Dermis microvascular lymphatic vessel endothelial cell (primary cell): ENCODE measurements at regions not wholly inside any gene's neighbourhood (a gene's known extent, or its start where the extent isn't known, plus 50 kb on each side); places are given as distances from the start of the nearest gene placed in this dataset.
A peak's percentile ranks its signal among the peaks of the same experiment; 100 is the strongest.

Source experiments
- DNase-seq, 2 donors: peaks; one replicate each; pipeline versions ENCODE4 v3.0.0 to v3.0.0-alpha.2; 2010; ENCODE audit warnings: low read depth in 2 of 2

DNA sequence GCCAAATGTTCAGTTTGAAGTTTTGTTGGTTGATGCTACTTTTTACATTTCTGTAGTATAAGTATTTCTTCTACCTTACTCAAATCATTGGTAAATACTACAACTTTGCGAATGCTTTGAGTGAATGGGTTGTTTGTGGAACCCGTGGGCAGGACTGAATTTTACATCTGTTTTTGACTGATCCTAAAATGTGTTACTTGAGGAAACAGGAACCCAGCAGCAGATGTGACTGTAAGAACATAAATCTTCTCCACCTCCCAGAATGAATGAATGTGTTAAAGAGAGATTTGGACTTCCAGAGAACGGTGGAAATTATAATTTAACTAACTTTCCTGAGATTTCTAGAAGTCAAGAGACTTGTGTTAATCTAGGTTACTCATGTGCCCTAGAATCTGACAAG is 728.5 kb upstream of the MARCKS start:
- DNase-seq = no peak

- no peak for DNase-seq
Observed at GRCh38 chr6:113129991-113130390, 727.2 kb upstream of the MARCKS start.

GRCh38 chr6:113137426-113137825 is 719.7 kb upstream of the MARCKS start:
- peak; percentile 57 to 97 for DNase-seq

- DNase-seq = no peak
Observed at GRCh38 chr6:113140721-113141120, 716.4 kb upstream of the MARCKS start.

DNA sequence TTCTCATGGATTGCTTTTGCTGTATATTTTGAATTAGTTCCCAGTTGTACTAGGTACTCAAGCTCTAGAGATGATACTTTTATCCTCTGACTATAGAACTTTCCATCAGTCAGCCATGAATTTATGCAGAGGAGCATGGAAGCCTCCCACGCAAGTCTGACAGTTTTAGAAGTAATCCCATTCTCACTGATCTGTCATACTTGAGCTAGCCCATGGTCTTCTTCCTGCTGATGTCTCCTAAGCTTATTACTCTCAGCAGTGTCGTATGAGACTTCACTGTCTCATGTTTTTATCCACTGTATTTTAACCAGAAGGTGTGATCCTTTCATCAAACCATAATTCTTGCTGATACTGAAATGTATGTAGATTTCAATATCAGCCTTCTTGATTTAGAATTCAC is 715.2 kb upstream of the MARCKS start:
- DNase-seq = no peak

GRCh38 chr6:113142671-113143174 is 714.4 kb upstream of the MARCKS start:
- DNase-seq = no peak

DNA sequence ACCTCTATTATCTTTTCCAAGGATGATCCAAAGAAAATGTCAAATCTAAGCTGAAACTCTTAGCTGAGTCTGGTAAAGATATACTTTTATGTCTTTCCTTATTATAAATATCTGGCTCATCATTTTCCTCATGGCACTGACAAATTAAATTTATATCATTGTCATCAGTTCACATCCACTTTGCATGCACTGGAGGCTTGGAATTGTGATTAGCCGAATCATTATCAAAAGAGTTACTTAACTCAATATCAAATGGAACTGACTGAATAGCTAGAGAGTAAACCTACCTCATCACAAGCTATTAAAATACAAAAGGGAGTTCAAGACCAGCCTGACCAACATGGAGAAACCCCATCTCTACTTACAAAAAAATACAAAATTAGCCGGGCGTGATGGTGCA is 713.9 kb upstream of the MARCKS start:
- DNase-seq = no peak

GRCh38 chr6:113144117-113144516 is 713.0 kb upstream of the MARCKS start:
- DNase-seq = no peak

GRCh38 chr6:113146878-113147277 is 710.3 kb upstream of the MARCKS start:
- DNase-seq = peak in 1 of 2 donors; percentile 42

GRCh38 chr6:113147544-113147943 is 709.6 kb upstream of the MARCKS start:
- DNase-seq = no peak

DNA sequence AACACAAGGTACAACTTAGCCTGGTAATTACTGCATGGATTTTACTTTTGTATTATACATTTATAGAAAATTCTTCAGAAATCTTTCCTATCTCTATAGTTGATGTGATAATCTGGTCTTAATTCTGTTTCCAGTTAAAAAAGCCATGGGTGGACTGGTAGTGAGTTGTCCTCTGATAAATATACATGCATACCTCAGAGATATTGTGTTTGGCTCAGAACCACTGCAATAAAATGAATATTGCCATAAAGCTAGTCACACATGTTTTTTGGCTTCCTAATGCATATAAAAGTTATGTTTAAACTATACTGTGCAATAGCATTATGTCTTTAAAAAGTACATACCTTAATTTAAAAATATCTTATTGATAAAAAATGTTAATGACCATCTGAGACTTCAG is 708.6 kb upstream of the MARCKS start:
- DNase-seq = no peak

DNA sequence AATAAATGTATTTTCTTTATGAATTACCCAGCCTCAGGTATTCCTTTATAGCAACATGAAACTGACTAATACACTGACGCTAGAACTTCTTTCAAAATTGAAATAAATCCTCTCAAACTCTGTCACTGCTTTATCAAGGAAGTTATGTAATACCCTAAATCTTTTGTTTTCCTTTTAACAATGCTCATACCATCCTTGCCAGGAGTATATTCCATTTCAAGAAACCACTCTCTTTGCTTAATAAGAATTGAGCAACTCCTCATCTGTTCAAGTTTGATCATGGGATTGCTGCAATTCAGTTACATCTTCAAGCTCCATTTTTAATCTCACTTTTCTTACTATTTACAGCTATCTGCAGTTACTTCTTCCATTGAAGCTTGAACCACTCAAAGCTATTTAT is 707.6 kb upstream of the MARCKS start:
- no peak for DNase-seq

DNA sequence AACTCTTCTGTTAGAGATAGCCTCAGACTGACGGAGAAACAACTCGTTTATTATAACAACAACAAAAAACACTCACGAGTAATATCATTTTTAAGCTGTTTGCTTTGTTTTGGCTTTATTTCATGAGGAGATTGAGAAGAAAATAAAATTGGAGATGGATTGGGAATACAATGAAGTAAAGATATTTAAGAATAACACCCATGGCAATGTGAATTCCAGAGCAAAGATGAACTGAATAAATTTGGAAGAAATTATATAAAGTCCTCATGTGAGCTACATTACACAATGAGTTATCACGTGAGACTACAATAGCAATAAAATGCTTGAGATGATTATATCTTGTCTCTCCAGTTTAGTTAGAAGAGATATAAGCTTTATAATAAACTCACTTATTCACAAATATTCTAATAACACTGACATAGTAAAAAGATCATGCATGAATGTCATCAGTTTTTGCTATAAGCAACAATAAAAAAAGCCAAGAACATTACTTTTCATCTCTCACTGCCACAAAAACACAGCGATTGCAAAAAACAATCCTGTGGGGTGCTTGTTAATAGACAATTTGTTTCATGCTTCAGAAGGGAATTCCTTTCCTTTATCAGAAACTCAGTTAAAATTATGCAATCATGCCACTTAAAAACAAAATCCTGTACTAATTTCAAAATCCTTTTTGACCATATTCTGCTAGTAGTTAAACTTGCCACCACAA is 696.7 kb upstream of the MARCKS start:
- DNase-seq = no peak

- no peak for DNase-seq
Observed at GRCh38 chr6:113161018-113161315, 696.2 kb upstream of the MARCKS start.

DNA sequence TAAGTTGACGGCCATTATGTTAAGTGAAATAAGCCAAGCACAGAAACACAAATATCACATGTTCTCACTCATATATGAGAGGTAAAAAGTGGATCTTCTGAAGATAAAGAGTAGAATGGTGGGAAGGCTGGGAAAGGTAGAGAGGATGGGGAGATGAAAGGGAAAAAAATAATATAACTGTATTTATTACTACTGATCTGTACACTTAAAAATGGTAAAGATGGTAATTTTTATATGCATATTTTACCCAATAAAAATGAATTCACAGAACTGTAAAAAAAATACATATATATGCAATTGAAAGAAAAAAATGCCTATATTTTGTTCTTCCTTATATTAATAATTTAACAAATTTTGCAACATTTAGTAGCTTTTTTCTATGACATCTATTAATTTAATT is 694.4 kb upstream of the MARCKS start:
- no peak for DNase-seq

- no peak for DNase-seq
Observed at GRCh38 chr6:113168057-113168456, 689.1 kb upstream of the MARCKS start.

GRCh38 chr6:113169484-113169883 is 687.7 kb upstream of the MARCKS start:
- no peak for DNase-seq

DNA sequence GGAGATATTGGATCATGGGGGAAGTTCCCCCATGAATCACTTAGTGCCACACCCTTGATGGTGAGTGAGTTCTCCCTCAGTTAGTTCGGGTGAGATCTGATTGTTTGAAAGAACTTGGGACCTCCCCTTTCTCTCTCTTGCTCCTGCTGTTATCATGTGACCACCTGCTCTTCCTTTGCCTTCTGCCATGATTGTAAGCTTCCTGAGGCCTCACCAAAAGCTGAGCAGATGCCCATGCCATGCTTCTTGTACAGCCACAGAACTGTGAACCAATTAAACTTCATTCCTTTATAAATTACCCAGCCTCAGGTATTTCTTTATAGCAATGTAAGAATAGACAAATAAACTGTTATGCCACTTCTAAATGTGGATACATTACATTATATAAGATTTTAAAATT is 686.7 kb upstream of the MARCKS start:
- DNase-seq = no peak

DNA sequence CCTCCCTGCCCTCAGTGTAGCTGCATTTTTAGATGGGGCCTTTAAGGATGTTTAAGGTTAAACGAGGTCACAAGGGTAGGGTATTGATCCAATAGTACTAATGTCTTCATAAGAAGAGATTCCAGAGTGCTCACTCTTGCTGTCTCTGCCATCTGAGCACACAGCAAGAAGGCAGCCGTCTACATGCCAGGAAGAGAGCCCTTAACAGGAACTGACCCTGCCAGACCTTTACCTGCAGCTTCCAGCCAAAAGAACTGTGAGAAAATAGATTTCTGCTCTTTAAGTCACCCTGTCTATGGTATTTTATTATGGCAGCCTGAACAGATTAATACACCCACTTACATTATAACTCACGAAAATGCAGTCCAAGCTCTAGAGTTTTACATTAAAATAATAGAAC is 685.3 kb upstream of the MARCKS start:
- peak in 1 of 2 donors; percentile 5 for DNase-seq

- peak; percentile 64 to 82 for DNase-seq
Observed at GRCh38 chr6:113172531-113172966, 684.6 kb upstream of the MARCKS start.

DNA sequence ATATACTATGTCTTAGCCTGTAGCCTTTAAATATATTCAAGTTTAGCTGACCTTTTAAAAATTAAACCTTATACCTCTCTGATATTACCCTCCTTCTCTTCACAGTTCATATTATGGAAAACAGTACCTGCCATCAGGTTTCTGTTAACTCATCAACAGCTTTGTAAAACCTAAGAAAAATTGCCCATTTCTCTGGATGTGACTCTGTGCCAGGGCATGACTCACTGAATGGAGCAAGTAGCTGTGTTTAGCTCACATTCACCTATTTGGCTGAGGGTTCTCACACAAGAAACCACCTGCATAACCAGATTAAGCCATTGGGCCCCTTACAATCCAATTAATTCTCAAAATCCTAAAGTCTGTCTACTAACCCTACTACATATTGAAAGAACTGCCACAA is 678.8 kb upstream of the MARCKS start:
- peak in 1 of 2 donors; percentile 31 for DNase-seq

- DNase-seq = no peak
Observed at GRCh38 chr6:113181164-113181563, 676.0 kb upstream of the MARCKS start.

DNA sequence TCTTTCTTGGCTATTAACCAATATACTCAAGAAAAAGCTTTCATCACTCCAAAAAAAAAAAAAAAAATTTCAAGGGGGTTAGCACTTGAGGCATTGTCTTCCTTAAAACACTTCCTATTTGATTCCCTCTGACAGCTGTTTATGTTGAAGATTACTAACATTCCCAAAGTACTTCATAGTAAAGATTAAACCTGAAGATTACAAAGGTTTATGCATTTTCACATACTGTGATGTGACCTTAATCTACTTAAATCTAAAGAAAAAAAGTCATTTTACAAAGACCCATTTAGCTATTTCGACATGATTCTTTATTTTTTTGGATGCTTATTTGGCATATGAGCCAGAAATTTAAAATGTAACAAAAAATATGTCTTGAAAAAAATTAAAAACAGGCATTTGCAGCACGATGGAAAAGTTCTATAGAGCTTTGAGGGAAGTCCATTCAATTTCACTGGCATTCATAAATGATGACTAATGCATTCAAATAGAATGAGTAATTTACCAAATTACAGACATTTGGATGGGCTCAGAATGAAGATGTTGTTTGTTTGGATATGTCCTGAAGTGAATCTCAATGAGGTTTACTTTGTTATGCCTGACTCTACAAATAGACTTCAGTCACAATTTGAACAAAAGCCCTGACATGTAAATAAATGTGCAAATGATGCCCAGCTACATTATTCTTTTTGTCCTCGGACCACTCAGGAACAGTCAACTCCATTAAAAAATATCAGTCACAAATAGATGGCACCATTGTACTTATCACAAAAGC is 674.6 kb upstream of the MARCKS start:
- peak; percentile 70 to 81 for DNase-seq
